ENCODE measurements at regions not wholly inside any gene's neighbourhood (a gene's known extent, or its start where the extent isn't known, plus 50 kb on each side); places are given as distances from the start of the nearest gene placed in this dataset.

- TF ChIP-seq CTCF (IDR thresholded peaks at IDR 0.05), result no peak
- Histone ChIP-seq H3K27ac (no peak overlapping the region), H3K4me3 (no peak overlapping the region)
- no peak for DNase-seq (ENCODE audit: low spot score)
Observed at GRCh38 chr16:86824751-86825296, 246.5 kb downstream of the FOXL1 start.

DNA sequence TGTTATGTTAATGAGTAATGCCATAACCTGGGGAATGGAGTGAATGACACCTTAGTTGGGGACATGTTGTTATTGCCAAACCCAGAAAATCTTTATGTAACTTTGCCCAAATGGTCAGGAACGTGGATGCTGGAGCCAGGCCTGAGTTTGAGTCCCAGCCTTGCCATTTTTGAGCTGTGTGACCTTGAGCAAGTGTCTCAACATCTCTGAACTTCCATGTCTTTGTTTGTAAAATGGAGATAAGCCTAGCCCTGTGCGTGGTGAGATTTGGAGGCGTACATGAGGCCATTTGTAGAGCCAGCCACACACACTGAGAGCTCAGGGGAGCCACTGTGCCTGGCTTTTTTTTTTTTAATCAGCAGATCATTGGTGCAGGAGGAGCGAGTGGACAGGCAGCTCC, 247.3 kb downstream of the FOXL1 start:
- DNase-seq (ENCODE audit: low spot score), result no peak
- no peak overlapping the region for H3K27ac ChIP-seq
- no peak for TF ChIP-seq CTCF (IDR thresholded peaks at IDR 0.05)
- no peak overlapping the region for H3K4me3 ChIP-seq

DNA sequence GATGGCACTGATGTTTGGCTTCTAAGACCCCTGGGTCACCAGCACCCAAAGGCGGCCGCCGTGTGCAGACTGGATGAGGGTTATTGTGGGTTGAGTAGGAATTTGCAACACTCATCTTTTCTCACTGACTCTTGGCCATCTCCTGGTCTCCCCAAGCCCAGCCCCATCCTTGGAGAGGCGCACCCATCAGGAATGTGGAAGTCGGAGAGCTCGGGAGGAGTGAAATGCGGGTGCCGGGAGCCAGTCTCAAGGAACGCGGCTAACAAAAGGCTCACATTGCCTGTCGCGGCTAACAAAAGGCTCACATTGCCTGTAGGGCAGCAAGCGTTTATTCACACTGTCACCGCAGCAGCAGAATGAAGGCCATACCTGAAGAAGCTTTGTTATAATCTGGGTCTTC, 248.6 kb downstream of the FOXL1 start:
- no peak for DNase-seq (ENCODE audit: low spot score)
- no peak for TF ChIP-seq CTCF (IDR thresholded peaks at IDR 0.05)
- no peak overlapping the region for H3K4me3 ChIP-seq
- no peak overlapping the region for H3K27ac ChIP-seq

DNA sequence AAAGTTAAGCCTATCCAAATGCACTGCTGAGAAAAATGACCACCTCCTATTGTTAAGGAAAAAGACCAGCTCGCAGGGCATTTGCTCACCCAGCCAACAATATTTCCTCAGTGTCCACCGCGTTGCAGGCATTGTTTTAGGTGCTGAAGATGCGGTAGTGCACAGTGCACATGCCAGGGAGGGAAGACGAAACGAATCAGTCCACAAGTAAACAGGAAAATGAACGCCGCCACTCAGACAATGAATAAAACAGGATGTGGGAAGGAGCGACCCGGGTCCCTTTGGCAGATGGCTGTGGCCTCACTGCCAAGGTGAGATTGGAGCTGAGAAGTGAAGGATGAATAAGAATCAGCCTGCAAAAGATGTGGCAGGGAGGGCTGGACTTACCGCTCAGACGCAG, 249.2 kb downstream of the FOXL1 start:
- no peak overlapping the region for H3K27ac ChIP-seq
- H3K4me3 ChIP-seq, result no peak overlapping the region
- TF ChIP-seq CTCF (IDR thresholded peaks at IDR 0.05), result no peak
- DNase-seq (ENCODE audit: low spot score), result no peak

GRCh38 chr16:86828202-86828601, 249.9 kb downstream of the FOXL1 start:
- H3K27ac ChIP-seq, result no peak overlapping the region
- DNase-seq (ENCODE audit: low spot score), result no peak
- no peak overlapping the region for H3K4me3 ChIP-seq
- TF ChIP-seq CTCF (IDR thresholded peaks at IDR 0.05), result no peak

DNA sequence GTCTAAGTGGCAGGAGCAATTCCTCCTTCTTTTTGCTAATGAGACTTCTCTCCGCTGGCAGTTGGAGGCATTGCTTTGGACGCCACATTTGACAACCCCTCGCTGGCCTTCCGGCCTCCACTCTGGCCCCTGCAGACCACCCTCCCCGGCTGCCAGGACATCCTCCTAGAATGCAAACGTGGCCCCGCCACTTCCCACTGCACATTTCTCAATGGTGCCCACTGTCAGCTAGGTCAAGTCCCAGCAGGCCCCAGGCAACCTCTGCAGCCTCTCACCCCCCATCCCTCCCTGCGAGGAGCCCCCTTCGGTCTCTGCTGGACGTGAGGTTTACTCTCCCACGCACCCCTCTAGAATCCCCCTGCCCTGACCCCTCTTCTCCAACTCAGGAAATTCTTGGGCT, 250.3 kb downstream of the FOXL1 start:
- no peak for DNase-seq (ENCODE audit: low spot score)
- Histone ChIP-seq H3K4me3 (no peak overlapping the region), H3K27ac (no peak overlapping the region)
- TF ChIP-seq CTCF (IDR thresholded peaks at IDR 0.05), result no peak

DNA sequence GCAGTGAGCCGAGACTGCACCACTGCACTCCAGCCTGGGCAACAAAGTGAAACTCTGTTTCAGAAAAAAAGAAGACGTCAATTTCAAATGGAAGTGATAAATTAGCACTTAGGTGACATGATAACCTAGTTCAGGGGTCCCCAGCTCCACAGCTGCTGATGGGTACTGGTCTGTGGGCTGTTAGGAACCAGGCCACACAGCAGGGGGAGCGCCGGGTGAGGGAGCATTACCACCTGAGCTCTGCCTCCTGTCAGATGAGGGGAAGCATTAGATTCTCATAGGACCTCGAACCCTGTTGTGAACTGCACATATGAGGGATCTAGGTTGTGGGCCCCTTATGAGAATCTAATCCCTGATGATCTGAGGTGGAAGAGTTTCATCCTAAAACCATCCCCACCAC, 253.0 kb downstream of the FOXL1 start:
- Histone ChIP-seq H3K27ac (no peak overlapping the region), H3K4me3 (no peak overlapping the region)
- TF ChIP-seq CTCF (IDR thresholded peaks at IDR 0.05), result no peak
- no peak for DNase-seq (ENCODE audit: low spot score)

Data from coronary artery (tissue), 2 donors.